ENCODE measurements at regions not wholly inside any gene's neighbourhood (a gene's known extent, or its start where the extent isn't known, plus 50 kb on each side); places are given as distances from the start of the nearest gene placed in this dataset.

DNA sequence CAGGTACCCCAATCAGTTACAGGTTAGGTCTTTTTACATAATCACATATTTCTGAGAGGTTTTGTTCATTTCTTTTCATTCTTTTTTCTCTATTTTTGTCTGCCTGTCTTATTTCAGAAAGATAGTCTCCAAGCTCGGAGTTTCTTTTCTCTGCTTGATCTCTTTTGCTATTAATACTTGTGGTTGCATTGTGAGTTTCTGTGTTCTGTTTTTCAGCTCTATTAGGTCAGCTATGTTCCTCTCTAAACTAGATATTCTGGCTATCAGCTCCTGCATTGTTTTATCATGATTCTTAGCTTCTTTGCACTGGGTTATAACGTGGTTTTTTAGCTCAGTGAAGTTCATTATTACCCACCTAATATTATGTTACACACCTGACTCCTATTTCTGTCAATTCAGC, 914.1 kb downstream of the TRHDE start:
- TF ChIP-seq, protein P1, sequence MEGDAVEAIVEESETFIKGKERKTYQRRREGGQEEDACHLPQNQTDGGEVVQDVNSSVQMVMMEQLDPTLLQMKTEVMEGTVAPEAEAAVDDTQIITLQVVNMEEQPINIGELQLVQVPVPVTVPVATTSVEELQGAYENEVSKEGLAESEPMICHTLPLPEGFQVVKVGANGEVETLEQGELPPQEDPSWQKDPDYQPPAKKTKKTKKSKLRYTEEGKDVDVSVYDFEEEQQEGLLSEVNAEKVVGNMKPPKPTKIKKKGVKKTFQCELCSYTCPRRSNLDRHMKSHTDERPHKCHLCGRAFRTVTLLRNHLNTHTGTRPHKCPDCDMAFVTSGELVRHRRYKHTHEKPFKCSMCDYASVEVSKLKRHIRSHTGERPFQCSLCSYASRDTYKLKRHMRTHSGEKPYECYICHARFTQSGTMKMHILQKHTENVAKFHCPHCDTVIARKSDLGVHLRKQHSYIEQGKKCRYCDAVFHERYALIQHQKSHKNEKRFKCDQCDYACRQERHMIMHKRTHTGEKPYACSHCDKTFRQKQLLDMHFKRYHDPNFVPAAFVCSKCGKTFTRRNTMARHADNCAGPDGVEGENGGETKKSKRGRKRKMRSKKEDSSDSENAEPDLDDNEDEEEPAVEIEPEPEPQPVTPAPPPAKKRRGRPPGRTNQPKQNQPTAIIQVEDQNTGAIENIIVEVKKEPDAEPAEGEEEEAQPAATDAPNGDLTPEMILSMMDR (IDR thresholded peaks at IDR 0.05), result no peak
- TF ChIP-seq POLR2AphosphoS5 (IDR thresholded peaks at IDR 0.05), result no peak
- no peak for TF ChIP-seq POLR2A (IDR thresholded peaks at IDR 0.05)

Data from suprapubic skin (tissue), 4 donors.